ENCODE measurements at regions not wholly inside any gene's neighbourhood (a gene's known extent, or its start where the extent isn't known, plus 50 kb on each side); places are given as distances from the start of the nearest gene placed in this dataset.
"Not testable (repeated sequence)": the region's sequence is repeated elsewhere in the genome, so short reads cannot be mapped to it uniquely, and the experiment has no call there.

- Histone ChIP-seq H3K27me3 (ENCODE audit: control insufficient read depth, insufficient read depth, low read length) (no peaks in the 10 kb centered on the region), H3K4me3 (ENCODE audit: low read depth, low read length) (no peak overlapping the region), H3K36me3 (ENCODE audit: control insufficient read depth, insufficient read depth, low read length) (no peaks in the 10 kb centered on the region)
- DNase-seq (ENCODE audit: low read depth) (no peak), FAIRE-seq (no peak)
- TF ChIP-seq, protein P1, sequence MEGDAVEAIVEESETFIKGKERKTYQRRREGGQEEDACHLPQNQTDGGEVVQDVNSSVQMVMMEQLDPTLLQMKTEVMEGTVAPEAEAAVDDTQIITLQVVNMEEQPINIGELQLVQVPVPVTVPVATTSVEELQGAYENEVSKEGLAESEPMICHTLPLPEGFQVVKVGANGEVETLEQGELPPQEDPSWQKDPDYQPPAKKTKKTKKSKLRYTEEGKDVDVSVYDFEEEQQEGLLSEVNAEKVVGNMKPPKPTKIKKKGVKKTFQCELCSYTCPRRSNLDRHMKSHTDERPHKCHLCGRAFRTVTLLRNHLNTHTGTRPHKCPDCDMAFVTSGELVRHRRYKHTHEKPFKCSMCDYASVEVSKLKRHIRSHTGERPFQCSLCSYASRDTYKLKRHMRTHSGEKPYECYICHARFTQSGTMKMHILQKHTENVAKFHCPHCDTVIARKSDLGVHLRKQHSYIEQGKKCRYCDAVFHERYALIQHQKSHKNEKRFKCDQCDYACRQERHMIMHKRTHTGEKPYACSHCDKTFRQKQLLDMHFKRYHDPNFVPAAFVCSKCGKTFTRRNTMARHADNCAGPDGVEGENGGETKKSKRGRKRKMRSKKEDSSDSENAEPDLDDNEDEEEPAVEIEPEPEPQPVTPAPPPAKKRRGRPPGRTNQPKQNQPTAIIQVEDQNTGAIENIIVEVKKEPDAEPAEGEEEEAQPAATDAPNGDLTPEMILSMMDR (IDR thresholded peaks at IDR 0.05; ENCODE audit: insufficient read depth, low read length, severe bottlenecking) = no peak
These were observed 104.9 kb upstream of the SPATA12 start for GRCh38 chr3:56955492-56956111.

DNA sequence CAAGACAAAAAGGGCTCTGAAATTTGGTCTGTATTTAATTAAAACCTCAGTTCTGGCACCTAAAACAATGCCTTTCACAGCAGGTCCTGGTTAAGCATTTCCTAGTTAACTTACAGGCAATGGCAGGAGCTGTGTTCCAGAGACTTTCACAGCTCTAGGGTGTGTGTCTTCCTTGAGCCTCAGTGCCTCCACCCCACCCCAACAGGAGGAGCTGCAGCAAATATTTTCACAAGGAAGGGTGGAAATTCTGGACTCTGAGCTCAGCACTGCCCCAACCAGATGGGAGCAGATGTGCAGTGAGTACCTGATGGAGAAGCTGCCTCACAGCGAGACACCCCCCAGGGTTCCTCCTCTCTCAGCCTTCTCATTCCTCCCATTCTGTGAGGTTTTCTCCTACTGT lies 106.3 kb upstream of the SPATA12 start:
- no peak for DNase-seq (ENCODE audit: low read depth)
- no peak for FAIRE-seq
- TF ChIP-seq, protein P1 (IDR thresholded peaks at IDR 0.05; ENCODE audit: insufficient read depth, low read length, severe bottlenecking) = no peak
- Histone ChIP-seq H3K4me3 (ENCODE audit: low read depth, low read length) (no peak overlapping the region), H3K36me3 (ENCODE audit: control insufficient read depth, insufficient read depth, low read length) (no peaks in the 10 kb centered on the region), H3K27me3 (ENCODE audit: control insufficient read depth, insufficient read depth, low read length) (no peaks in the 10 kb centered on the region)

DNA sequence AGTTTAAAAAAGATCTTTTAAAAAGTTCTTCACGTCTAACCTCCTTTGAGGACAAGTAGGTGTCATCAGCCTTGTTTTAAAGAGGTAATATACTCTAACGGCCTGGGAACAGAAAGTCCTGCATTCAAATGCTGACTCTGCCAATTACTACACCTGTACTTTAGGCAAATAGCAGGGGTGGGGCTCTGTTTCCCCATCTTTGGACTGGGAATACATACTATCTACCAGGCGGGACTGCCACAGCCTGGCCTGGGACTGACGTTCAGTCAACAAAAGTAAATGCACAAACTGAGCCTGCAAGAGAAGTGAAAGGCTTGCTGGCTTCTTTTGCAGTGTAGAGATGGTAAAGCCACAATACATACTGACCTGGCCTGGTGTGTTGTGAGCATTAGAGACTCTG lies 107.6 kb upstream of the SPATA12 start:
- Histone ChIP-seq H3K4me3 (ENCODE audit: low read depth, low read length) (no peak overlapping the region), H3K27me3 (ENCODE audit: control insufficient read depth, insufficient read depth, low read length) (no peaks in the 10 kb centered on the region), H3K36me3 (ENCODE audit: control insufficient read depth, insufficient read depth, low read length) (no peaks in the 10 kb centered on the region)
- no peak for FAIRE-seq
- TF ChIP-seq, protein P1 (IDR thresholded peaks at IDR 0.05; ENCODE audit: insufficient read depth, low read length, severe bottlenecking) = no peak
- DNase-seq (ENCODE audit: low read depth) = no peak

GRCh38 chr3:56952061-56952460 lies 108.4 kb upstream of the SPATA12 start:
- H3K27me3 ChIP-seq (ENCODE audit: control insufficient read depth, insufficient read depth, low read length) = no peaks in the 10 kb centered on the region
- no peak for FAIRE-seq

DNA sequence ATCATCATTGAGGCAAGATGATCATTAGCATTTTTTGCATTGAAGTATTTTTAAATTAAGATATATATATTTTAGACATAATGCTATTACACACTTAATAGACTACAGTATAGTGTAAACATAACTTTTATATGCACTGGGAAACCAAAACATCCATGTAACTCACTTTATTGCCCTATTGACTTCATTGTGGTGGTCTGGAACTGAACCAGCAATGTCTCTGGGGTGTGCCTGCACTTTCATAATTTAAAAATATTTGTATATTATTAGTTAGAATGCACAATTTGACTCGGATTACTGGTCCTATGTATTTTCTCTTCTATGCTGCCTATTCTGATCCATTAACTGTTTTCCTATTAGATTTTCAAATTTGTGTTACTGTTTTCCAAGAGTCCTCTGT lies 109.1 kb upstream of the SPATA12 start:
- TF ChIP-seq, protein P1 (IDR thresholded peaks at IDR 0.05; ENCODE audit: insufficient read depth, low read length, severe bottlenecking) = no peak
- DNase-seq (ENCODE audit: low read depth) = no peak
- Histone ChIP-seq H3K4me3 (ENCODE audit: low read depth, low read length) (no peak overlapping the region), H3K36me3 (ENCODE audit: control insufficient read depth, insufficient read depth, low read length) (no peaks in the 10 kb centered on the region), H3K27me3 (ENCODE audit: control insufficient read depth, insufficient read depth, low read length) (no peaks in the 10 kb centered on the region)
- FAIRE-seq = no peak

More at GRCh38 chr3:56952061-56952460, 108.4 kb upstream of the SPATA12 start:
- no peaks in the 10 kb centered on the region for H3K36me3 ChIP-seq (ENCODE audit: control insufficient read depth, insufficient read depth, low read length)
- TF ChIP-seq, protein P1 (IDR thresholded peaks at IDR 0.05; ENCODE audit: insufficient read depth, low read length, severe bottlenecking) = no peak
- DNase-seq (ENCODE audit: low read depth) = no peak
- no peak overlapping the region for H3K4me3 ChIP-seq (ENCODE audit: low read depth, low read length)

- not testable (repeated sequence) for H3K36me3 ChIP-seq (ENCODE audit: control insufficient read depth, insufficient read depth, low read length); H3K27me3 ChIP-seq (ENCODE audit: control insufficient read depth, insufficient read depth, low read length); DNase-seq (ENCODE audit: low read depth); FAIRE-seq; H3K4me3 ChIP-seq (ENCODE audit: low read depth, low read length)
These were observed 115.1 kb upstream of the SPATA12 start for GRCh38 chr3:56945378-56945777.
